Large intestine (tissue), 3 donors: ENCODE measurements at regions not wholly inside any gene's neighbourhood (a gene's known extent, or its start where the extent isn't known, plus 50 kb on each side); places are given as distances from the start of the nearest gene placed in this dataset.

ENCODE experiments used
- DNase-seq, 2 donors: peaks; one replicate each; pipeline versions ENCODE4 v3.0.0 to v3.0.0-alpha.2; 2013
- H3K27ac ChIP-seq: one replicate; pipeline ENCODE4 v1.5.1; 2013; ENCODE audit warnings: low read length
- H3K27me3 ChIP-seq: 2 replicates; pipeline ENCODE4 v1.6.1; 2013; ENCODE audit warnings: low read length; ENCODE audit not compliant: control insufficient read depth, insufficient read depth
- H3K36me3 ChIP-seq: 2 replicates; pipeline ENCODE4 v1.6.1; 2013; ENCODE audit warnings: low read length; ENCODE audit not compliant: control insufficient read depth, insufficient read depth
- H3K4me1 ChIP-seq: one replicate; pipeline ENCODE4 v1.6.1; 2013; ENCODE audit warnings: low read length; ENCODE audit not compliant: control insufficient read depth, insufficient read depth
- H3K4me3 ChIP-seq: one replicate; pipeline ENCODE4 v1.5.1; 2013; ENCODE audit warnings: low read length
- H3K9me3 ChIP-seq: one replicate; pipeline ENCODE4 v1.6.1; 2013; ENCODE audit warnings: mild to moderate bottlenecking, low read depth, low read length, moderate library complexity; ENCODE audit not compliant: control insufficient read depth
- WGBS: methylation state at CpG from one replicate; pipeline ENCODE4 v1.1.5; 2013; ENCODE audit warnings: low lambda C conversion rate; ENCODE audit not compliant: insufficient coverage; 5-methylcytosine and 5-hydroxymethylcytosine counted together

- H3K27me3 ChIP-seq: no peaks in the 10 kb centered on the region
- H3K36me3 ChIP-seq: no peaks in the 10 kb centered on the region
- no peak overlapping the region for H3K27ac ChIP-seq
- H3K4me1 ChIP-seq: no peaks in the 10 kb centered on the region
- no peak for DNase-seq
- no peak overlapping the region for H3K4me3 ChIP-seq
- no CpG with 5 or more reads among the region's 10 CpGs for WGBS
- no peaks in the 10 kb centered on the region for H3K9me3 ChIP-seq
Measured at GRCh38 chr6:131382631-131383030, 190.4 kb upstream of the ARG1 start.

GRCh38 chr6:131383421-131384411 lies 189.3 kb upstream of the ARG1 start:
- DNase-seq: no peak
- no CpG with 5 or more reads among the region's 6 CpGs for WGBS
- Histone ChIP-seq H3K4me1 (no peaks in the 10 kb centered on the region), H3K36me3 (no peaks in the 10 kb centered on the region), H3K9me3 (no peaks in the 10 kb centered on the region), H3K4me3 (no peak overlapping the region), H3K27ac (no peak overlapping the region), H3K27me3 (no peaks in the 10 kb centered on the region)

GRCh38 chr6:131387562-131388447 lies 185.2 kb upstream of the ARG1 start:
- Histone ChIP-seq H3K9me3 (no peaks in the 10 kb centered on the region), H3K27ac (no peak overlapping the region), H3K27me3 (no peaks in the 10 kb centered on the region), H3K4me3 (no peak overlapping the region), H3K36me3 (no peaks in the 10 kb centered on the region), H3K4me1 (no peaks in the 10 kb centered on the region)
- no peak for DNase-seq
- 80% methylated on average over 1 of the region's 5 CpGs for WGBS

- Histone ChIP-seq H3K27ac (no peak overlapping the region), H3K9me3 (no peaks in the 10 kb centered on the region), H3K36me3 (no peaks in the 10 kb centered on the region), H3K27me3 (no peaks in the 10 kb centered on the region), H3K4me3 (no peak overlapping the region), H3K4me1 (no peaks in the 10 kb centered on the region)
- 100% methylated on average over 1 of the region's 5 CpGs for WGBS
- DNase-seq: peak; percentile 24 to 60
Measured at GRCh38 chr6:131390322-131390721, 182.7 kb upstream of the ARG1 start.

DNA sequence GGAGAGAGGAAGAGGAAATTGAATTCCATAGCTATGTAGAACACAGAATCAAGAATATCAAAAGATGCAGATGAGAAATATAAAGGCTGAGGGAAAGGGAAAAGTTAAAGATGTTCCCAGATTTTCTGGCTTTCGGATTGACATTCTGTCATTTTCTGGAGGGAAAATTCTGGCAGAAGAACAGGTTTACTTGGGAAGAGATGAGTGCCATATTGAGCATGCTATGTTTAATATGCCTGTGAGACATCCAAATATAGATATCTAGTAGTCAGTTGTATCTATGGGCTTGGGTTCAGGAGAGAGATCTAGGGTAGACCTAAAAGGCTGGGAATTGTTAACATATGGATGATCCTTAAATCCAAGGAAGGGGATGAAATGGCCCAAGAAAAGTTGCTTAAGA lies 181.9 kb upstream of the ARG1 start:
- Histone ChIP-seq H3K36me3 (no peaks in the 10 kb centered on the region), H3K4me3 (no peak overlapping the region), H3K4me1 (no peaks in the 10 kb centered on the region), H3K9me3 (no peaks in the 10 kb centered on the region), H3K27ac (no peak overlapping the region), H3K27me3 (no peaks in the 10 kb centered on the region)
- WGBS: no CpG with 5 or more reads among the region's 1 CpG
- DNase-seq: no peak

GRCh38 chr6:131393433-131393832 lies 179.6 kb upstream of the ARG1 start:
- no peak overlapping the region for H3K4me3 ChIP-seq
- no peak for DNase-seq
- H3K4me1 ChIP-seq: no peaks in the 10 kb centered on the region
- WGBS: 100% methylated on average over 2 of the region's 2 CpGs
- no peaks in the 10 kb centered on the region for H3K9me3 ChIP-seq
- H3K27me3 ChIP-seq: no peaks in the 10 kb centered on the region
- H3K27ac ChIP-seq: no peak overlapping the region
- no peaks in the 10 kb centered on the region for H3K36me3 ChIP-seq

- no peaks in the 10 kb centered on the region for H3K36me3 ChIP-seq
- no peaks in the 10 kb centered on the region for H3K9me3 ChIP-seq
- no peak overlapping the region for H3K27ac ChIP-seq
- WGBS: no CpG with 5 or more reads among the region's 1 CpG
- H3K4me1 ChIP-seq: no peaks in the 10 kb centered on the region
- no peak for DNase-seq
- no peaks in the 10 kb centered on the region for H3K27me3 ChIP-seq
- H3K4me3 ChIP-seq: no peak overlapping the region
Measured at GRCh38 chr6:131394768-131395432, 178.1 kb upstream of the ARG1 start.

DNA sequence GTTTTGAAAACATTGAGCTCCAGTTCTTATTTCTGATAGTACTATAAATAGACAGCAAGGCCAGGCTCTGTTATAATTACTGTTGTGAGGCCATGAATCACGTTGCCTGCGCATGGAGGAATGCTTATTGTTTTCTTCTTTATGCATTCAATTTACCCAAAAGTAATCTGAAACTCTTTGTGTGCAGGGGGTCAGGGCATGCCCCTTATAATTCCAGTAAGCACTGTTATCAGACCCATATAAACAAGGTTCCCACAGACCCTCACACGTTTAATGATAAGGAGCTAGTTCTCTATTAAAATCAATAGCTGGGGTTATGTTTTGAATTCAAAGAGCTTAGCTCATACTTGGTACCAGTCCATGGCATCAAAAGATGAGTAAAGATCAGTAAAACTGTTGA lies 174.8 kb upstream of the ARG1 start:
- Histone ChIP-seq H3K27me3 (no peaks in the 10 kb centered on the region), H3K4me3 (no peak overlapping the region), H3K4me1 (no peaks in the 10 kb centered on the region), H3K9me3 (no peaks in the 10 kb centered on the region), H3K36me3 (no peaks in the 10 kb centered on the region), H3K27ac (no peak overlapping the region)
- DNase-seq: no peak
- WGBS: no CpG with 5 or more reads among the region's 3 CpGs

GRCh38 chr6:131399433-131399832 lies 173.6 kb upstream of the ARG1 start:
- Histone ChIP-seq H3K4me3 (no peak overlapping the region), H3K9me3 (no peaks in the 10 kb centered on the region), H3K36me3 (no peaks in the 10 kb centered on the region), H3K27me3 (no peaks in the 10 kb centered on the region), H3K27ac (no peak overlapping the region), H3K4me1 (no peaks in the 10 kb centered on the region)
- 100% methylated on average over 1 of the region's 4 CpGs for WGBS
- DNase-seq: no peak
